Body of pancreas (tissue), 4 donors: ENCODE measurements at regions not wholly inside any gene's neighbourhood (a gene's known extent, or its start where the extent isn't known, plus 50 kb on each side); places are given as distances from the start of the nearest gene placed in this dataset.

ENCODE experiments used
- POLR2A ChIP-seq, 3 donors: fragments of 450-650 bp; IDR thresholded peaks; one replicate each; pipeline ENCODE4 v1.6.1; 2016; ENCODE audit warnings: antibody characterized with exemption in 3 of 3, mild to moderate bottlenecking in 2 of 3
- TF ChIP-seq, protein P1 (sequence below), 7 experiments: fragments of 450-650 bp in 4 of 7; fragments of 200-600 bp in 3 of 7; sonication (generic) in 3 of 7; IDR thresholded peaks; one replicate each; pipeline ENCODE4 v1.5.1; 2016 to 2019; ENCODE audit warnings: antibody characterized with exemption in 7 of 7

DNA sequence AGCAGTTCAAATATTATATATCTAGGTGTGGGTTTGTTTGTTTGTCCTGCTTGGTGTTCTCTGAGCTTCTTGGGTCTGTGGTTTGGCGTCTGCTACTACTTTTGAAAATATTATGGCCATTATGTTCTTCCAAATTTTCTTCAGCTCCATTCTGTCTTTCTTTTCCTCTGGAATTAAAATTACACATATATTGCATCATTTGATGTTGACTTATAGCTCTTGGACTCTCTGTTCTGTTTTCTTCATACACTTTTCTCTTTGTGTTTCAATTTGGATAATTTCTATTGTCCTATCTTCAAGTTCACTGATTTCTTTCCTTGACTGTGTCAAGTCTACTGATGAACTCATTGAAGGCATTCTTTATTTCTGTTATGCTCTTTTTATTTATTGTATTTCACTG lies 65.2 kb upstream of the ZNF81 start:
- TF ChIP-seq, protein P1, sequence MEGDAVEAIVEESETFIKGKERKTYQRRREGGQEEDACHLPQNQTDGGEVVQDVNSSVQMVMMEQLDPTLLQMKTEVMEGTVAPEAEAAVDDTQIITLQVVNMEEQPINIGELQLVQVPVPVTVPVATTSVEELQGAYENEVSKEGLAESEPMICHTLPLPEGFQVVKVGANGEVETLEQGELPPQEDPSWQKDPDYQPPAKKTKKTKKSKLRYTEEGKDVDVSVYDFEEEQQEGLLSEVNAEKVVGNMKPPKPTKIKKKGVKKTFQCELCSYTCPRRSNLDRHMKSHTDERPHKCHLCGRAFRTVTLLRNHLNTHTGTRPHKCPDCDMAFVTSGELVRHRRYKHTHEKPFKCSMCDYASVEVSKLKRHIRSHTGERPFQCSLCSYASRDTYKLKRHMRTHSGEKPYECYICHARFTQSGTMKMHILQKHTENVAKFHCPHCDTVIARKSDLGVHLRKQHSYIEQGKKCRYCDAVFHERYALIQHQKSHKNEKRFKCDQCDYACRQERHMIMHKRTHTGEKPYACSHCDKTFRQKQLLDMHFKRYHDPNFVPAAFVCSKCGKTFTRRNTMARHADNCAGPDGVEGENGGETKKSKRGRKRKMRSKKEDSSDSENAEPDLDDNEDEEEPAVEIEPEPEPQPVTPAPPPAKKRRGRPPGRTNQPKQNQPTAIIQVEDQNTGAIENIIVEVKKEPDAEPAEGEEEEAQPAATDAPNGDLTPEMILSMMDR (IDR thresholded peaks at IDR 0.05): no peak
- no peak for TF ChIP-seq POLR2A (IDR thresholded peaks at IDR 0.05)
